HepG2 (cell line): ENCODE measurements at regions not wholly inside any gene's neighbourhood (a gene's known extent, or its start where the extent isn't known, plus 50 kb on each side); places are given as distances from the start of the nearest gene placed in this dataset.

Experiments used
- CTCF ChIP-seq: sonication (generic); formaldehyde crosslinking; IDR thresholded peaks from 2 replicates; pipeline ENCODE4 v1.5.0; 2020; ENCODE audit warnings: mild to moderate bottlenecking, missing genetic modification reagents, moderate library complexity
- HNRNPK ChIP-seq: fragments of 200-400 bp; formaldehyde crosslinking; IDR thresholded peaks from 2 replicates; pipeline ENCODE4 v1.6.1; 2018; ENCODE audit warnings: low read length, low read depth, moderate library complexity, mild to moderate bottlenecking; ENCODE audit not compliant: poor library complexity, severe bottlenecking
- MATR3 ChIP-seq: sonication (generic); formaldehyde crosslinking; IDR thresholded peaks from 2 replicates; pipeline ENCODE4 v1.4.0; 2020; ENCODE audit warnings: missing genetic modification reagents
- NR3C1 ChIP-seq: sonication (generic); formaldehyde crosslinking; IDR thresholded peaks from 2 replicates; pipeline ENCODE4 v1.4.0; 2020; ENCODE audit warnings: missing genetic modification reagents
- POLR2A ChIP-seq, 2 experiments: IDR thresholded peaks; 2 replicates each; pipeline ENCODE4 v1.6.1; 2011; ENCODE audit warnings: low read depth in 2 of 2, low read length in 2 of 2, mild to moderate bottlenecking in 1 of 2, moderate library complexity in 1 of 2; ENCODE audit not compliant: insufficient read depth in 1 of 2
- POLR2AphosphoS2 ChIP-seq: IDR thresholded peaks from 2 replicates; pipeline ENCODE4 v1.6.1; 2011; ENCODE audit warnings: low read depth, low read length, improper control_type of control experiment
- POLR2AphosphoS5 ChIP-seq: IDR thresholded peaks from 2 replicates; pipeline ENCODE4 v1.6.1; 2012; ENCODE audit warnings: low read depth, low read length
- TBX2 ChIP-seq: sonication (generic); formaldehyde crosslinking; IDR thresholded peaks from 2 replicates; pipeline ENCODE4 v1.5.0; 2020; ENCODE audit warnings: missing genetic modification reagents, mild to moderate bottlenecking, borderline replicate concordance
- ZBTB1 ChIP-seq: sonication (generic); formaldehyde crosslinking; IDR thresholded peaks from 2 replicates; pipeline ENCODE4 v1.4.0; 2020; ENCODE audit warnings: missing genetic modification reagents, borderline replicate concordance
- ZBTB4 ChIP-seq: sonication (generic); formaldehyde crosslinking; IDR thresholded peaks from 2 replicates; pipeline ENCODE4 v1.4.0; 2020; ENCODE audit warnings: missing genetic modification reagents, mild to moderate bottlenecking, borderline replicate concordance
- ZNF121 ChIP-seq: sonication (generic); formaldehyde crosslinking; IDR thresholded peaks from 2 replicates; pipeline ENCODE4 v1.5.0; 2020; ENCODE audit warnings: mild to moderate bottlenecking, missing genetic modification reagents
- ZNF646 ChIP-seq: sonication (generic); formaldehyde crosslinking; IDR thresholded peaks from 2 replicates; pipeline ENCODE4 v1.9.0; 2021; ENCODE audit warnings: mild to moderate bottlenecking, missing genetic modification reagents
- TF ChIP-seq, protein P1 (sequence below): sonication (generic); formaldehyde crosslinking; IDR thresholded peaks from 2 replicates; pipeline ENCODE4 v1.4.0; 2020; ENCODE audit warnings: missing genetic modification reagents; ENCODE audit errors: not compliant biosample characterization

DNA sequence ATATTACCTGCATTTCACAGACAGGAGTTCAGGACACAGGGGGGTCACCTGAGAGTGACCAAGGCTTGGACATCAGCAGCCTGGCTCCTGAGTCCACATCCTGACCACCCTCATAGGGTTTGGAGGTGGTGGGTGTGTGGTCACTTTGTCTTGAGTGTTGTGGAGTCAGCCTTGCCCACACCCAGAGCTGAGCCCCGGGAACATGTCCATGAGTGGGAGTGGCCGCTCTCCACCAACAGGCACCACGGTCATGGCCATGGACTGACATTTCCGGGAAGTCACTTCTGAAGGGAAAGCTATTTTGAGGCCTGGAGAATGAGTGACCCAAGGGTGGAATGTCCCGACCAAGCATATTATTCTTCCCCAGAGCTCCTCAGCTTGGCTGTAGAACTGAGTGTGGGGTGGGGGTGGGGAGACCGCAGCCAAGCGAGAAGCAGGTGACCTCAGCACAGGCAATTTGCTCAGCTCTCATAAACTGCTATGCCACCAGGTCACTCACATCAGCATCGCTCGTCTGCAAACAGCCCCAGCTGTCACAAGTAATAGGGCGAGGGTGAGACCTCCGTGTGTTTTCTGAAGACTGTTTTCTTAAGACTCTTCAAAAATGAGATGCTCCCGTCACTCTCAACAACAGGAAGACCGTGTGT, 348.6 kb upstream of the CDH4 start:
- TF ChIP-seq POLR2AphosphoS2 (no peak), POLR2AphosphoS5 (no peak), TBX2 (CRISPR knock-in tag) (no peak), MATR3 (CRISPR knock-in tag) (no peak), NR3C1 (CRISPR knock-in tag) (no peak), HNRNPK (no peak), ZBTB4 (no peak), ZNF121 (no peak), ZBTB1 (CRISPR knock-in tag) (no peak), ZNF646 (no peak), POLR2A (IDR thresholded peaks at IDR 0.05; ENCODE audit: insufficient read depth in 1 of 2, low read depth in 2 of 2, low read length in 2 of 2) (no peak), CTCF (CRISPR knock-in tag) (no peak)
- TF ChIP-seq, protein P1, sequence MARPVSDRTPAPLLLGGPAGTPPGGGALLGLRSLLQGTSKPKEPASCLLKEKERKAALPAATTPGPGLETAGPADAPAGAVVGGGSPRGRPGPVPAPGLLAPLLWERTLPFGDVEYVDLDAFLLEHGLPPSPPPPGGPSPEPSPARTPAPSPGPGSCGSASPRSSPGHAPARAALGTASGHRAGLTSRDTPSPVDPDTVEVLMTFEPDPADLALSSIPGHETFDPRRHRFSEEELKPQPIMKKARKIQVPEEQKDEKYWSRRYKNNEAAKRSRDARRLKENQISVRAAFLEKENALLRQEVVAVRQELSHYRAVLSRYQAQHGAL (CRISPR knock-in tag): no peak
